HK-2 (cell line): ENCODE measurements at regions not wholly inside any gene's neighbourhood (a gene's known extent, or its start where the extent isn't known, plus 50 kb on each side); places are given as distances from the start of the nearest gene placed in this dataset.

Experiments used
- DNase-seq: peaks from one replicate; pipeline ENCODE4 v3.0.0-alpha.2; 2018; ENCODE audit not compliant: unreplicated experiment

DNA sequence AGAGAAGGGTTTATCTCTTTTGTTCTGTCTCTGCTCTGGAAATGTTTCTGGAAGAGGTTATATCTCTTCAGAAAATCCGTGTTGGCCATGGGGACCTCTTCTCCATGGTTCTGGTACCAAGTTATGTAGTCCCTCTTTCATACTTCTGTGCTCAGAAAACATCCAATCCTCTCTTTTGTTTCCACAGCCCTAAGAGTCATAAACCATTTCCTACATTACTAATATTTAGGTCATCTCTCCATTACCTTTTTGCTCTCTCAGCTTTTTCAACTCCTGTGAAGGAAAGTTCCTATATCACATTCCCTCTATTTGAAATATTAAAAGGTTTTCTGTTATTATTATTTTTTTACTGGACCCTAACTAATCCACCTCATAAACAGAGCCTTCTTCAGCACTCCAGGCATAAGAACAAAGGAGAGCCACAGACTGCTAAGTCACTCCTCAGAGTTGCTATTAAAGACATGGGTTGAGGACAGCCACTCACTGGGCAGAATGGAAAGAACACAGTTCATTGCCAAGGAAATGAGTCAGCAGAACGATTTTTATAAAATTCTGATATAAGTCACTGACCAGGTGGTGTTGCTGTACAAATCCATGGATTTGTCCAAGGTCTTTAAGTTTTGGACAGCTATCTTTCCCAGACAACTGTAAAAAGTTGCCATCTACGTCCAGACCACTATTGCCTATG lies 122.4 kb upstream of the NPY2R start:
- DNase-seq, result no peak

DNA sequence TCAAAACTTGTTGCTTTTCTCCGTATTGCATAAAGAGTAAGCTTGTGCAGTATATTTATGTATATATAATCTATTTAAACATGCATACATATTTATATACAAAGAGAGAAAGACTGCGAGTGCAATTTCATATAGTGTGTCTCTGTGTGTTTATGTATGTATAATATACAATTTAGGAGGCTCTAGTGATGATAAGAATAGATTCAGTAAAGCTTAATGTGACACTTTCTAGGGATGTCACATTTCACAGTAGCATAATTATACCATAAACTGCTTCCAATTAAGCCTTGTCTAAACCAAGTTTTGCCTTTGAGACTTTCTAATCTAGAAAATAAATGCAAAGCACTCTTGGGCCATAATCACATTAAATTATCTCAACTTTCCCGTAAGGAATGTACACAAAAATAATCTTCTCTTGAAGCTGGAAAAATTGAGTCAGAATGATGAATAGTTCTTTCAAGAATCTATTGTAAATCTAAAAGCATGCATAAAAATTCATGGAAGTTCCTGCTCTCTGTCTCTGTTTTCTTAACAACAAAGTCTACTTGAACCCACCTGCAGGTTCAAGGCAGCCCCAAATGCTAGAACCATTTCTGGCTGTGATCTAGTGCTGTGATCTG lies 114.1 kb upstream of the NPY2R start:
- DNase-seq, result no peak

DNA sequence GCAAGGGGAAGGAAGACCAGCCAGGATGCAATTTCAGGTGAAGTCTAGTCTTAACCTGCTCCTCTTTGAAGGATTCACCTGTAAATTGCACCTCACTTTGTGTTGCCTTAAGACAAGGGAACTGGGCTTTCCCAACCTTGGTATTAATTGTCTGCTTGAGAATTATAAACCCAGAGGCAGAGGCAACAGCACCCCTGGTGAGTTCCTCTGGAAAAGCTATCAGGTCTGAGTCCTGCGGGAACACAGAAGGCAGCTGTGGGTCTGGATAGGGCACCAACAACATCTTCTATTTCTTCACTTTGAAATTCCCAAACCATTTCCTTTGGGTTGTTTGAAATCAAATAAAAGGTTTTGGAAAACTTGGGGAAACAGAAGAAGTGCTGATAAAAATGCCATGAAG lies 109.2 kb upstream of the NPY2R start:
- no peak for DNase-seq

DNA sequence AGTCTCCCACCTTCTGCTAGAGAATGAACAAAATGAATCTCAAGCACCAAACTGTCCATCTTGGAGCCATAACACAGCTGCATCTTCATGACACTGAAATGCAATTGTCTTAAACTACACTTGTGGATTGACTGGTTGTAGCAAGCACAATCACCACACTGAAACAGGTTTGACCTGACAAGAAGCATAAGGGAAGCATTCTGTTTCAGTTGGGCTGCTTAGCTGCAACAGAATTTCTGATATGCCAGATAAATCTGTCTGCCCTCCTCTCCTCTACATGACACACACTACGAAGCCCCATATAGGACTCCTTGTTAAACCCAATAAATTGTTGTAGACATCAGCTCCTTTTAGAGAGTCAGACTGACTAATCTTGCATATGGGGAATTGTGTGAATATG lies 101.8 kb upstream of the NPY2R start:
- DNase-seq, result no peak

DNA sequence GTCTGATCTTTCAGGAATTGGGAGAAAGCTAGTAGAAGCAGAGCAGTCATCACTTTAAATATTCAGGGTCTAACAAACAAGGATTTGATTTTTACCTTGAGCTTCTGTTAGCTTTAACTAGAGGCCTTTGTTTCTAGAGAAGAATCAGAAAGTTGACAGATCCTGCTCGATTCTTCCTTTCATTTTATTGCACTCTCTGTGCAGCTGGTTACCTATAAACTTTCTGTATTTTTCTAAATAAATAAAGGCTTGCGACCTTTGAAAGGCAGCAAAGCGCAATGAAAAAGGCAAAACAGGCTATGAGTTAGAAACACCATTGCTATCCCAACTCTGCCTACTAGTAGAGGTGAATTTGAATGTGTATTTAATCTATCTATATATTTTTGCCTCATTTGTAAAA lies 101.4 kb upstream of the NPY2R start:
- no peak for DNase-seq

DNA sequence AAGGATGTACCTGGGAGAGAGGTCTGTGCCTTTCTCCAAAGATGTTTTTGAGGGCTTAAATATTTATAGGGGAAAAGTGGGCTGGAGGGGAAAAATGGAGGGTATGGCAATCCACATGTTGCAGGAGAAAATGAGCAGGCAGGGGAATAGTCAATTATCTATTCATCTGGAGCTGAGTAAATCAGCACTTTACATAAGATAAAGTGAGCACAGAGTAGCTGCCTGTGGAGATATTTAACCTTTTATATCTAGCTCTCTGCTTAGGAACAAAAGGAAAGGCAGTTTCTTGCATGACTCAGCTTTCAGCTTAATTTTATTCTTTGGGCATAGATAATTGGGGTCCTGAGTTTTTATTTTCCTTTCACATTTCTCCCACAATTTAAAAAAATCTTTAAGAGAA lies 93.6 kb upstream of the NPY2R start:
- no peak for DNase-seq

DNA sequence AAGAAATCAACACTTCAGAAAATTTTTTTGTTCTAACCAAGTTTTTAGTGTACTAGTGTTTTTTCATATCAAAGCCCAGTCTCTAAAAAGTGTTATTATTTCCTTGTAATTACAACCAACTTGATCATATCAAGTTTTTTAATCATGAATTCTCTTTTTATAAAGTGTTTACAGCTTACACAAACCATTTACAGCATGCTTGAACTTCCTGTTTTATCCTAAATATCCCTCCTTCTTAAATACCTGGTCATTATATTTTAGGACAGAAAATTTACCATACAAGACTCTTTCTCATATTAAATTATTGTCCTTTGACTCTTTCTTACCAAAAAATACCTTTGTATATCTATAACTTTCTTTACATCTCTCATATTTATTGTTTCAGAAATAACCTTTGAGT lies 89.4 kb upstream of the NPY2R start:
- DNase-seq, result no peak

DNA sequence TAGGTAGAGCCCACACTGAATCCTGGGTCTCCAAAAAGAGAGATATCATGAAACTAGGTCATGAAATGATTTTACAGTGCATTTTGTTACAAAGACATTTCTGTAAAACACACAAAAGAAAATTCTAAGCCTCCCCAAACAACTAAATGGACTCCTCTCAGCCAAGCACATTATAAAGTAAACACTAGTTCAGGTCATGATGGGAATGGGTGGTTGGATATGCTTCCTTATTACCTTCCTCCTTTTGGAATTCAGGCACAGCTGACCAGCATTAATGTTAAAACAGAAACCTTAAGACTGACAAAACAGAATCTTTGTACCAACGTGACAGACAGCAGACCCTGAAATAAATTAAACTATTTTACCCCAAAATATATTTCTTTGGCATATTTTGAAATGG lies 87.9 kb upstream of the NPY2R start:
- DNase-seq, result no peak

DNA sequence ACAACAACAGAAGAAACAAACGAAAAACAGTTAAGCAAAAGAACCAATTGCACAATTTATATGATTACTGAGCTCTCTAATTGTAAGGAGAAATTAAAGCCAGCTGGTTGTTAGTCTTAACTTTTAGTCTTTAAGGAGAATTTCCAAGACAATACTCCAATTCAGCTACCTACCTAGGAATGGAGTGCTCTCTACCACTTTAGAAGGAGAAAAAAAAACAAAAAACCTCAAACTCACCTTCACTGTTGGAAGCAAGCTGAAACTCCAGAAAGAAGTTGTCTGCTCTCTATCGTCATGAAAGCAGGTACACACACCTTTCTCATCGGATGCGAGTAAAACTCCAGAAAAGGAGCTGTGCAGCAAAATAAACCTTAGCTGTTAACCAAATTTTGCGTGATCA lies 86.1 kb upstream of the NPY2R start:
- DNase-seq, result no peak

DNA sequence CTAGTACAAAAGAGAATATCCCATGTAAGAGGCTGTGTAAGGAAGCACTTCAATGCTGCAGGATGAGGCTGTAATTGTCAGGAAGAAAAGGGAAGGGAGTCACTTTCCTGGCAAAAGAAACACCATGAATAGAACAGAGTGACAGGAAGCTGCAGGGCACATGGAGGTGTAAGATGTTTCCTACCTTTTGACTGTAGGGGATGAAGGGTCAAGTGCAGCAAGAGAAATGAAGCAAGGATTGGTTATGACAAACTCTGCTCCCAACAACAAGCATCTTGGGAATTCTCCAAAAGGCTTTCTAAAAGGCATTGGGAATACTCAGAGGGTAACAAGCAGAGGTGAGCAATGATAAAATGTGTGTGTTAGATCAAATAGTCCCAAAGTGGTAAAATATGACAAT lies 74.3 kb upstream of the NPY2R start:
- DNase-seq, result no peak

DNA sequence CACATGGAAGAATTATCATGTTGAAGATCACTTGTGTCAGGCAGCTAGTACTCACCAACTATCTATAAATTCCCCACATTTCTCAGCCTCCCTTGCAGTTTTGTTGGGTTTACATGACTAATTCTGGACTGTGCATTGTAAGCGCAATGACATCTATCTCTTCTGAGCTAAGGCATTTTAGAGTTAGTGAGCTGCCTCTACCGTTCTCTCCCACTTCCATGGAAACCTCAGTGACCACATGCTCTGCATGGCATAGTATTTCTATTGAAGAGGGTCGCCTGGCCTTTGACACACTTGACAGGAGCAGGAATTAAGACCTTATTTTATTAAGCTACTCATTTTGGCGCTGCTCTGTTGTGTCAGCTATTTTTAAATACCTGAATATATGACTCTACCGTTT lies 67.5 kb upstream of the NPY2R start:
- no peak for DNase-seq

DNA sequence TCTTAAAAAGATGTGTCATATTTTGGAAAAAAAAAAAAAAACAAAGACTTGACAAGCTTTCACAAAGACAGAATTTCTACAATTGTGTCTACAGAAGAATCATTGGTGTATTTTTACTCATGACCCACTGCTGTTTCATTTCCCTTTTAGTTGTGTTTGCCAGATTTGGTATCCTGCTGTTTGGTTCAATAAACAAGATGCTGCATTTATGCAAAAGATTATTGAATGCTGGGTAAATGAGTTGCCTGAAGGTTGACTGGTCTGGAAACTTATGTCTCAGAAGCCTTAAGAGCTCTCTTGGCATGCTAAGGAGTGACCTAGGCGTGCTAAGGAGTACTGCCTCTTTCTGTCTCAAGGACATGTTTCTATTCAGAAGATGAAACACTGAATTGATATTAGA lies 64.9 kb upstream of the NPY2R start:
- DNase-seq, result no peak
